Activated T-cell treated with anti-CD3 and anti-CD28 coated beads for 24 hours (primary cell): ENCODE measurements at regions not wholly inside any gene's neighbourhood (a gene's known extent, or its start where the extent isn't known, plus 50 kb on each side); places are given as distances from the start of the nearest gene placed in this dataset.
A peak's percentile ranks its signal among the peaks of the same experiment; 100 is the strongest.

Source experiments
- DNase-seq: peaks from one replicate; pipeline ENCODE4 v3.0.0-alpha.2; 2020; ENCODE audit warnings: low read depth

DNA sequence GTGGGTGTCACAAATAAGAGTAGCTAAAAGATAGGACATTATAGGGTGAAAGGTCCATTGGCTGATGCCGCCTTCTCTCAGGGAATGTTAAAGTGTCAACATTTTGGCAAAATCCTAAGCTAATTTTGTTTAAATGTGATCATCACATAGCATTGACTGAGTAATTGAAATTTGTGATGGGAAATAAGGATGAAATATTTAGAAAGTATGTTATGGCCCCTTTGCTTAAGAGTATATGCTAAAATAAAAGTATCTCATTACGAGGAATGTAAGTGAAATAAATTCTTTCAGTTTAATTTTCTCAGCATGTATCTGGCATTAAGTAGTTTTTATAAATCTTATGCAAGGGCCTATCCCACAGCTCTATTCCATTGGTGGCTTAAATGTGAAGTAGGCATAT, 229.2 kb downstream of the PRL start:
- DNase-seq = no peak

DNA sequence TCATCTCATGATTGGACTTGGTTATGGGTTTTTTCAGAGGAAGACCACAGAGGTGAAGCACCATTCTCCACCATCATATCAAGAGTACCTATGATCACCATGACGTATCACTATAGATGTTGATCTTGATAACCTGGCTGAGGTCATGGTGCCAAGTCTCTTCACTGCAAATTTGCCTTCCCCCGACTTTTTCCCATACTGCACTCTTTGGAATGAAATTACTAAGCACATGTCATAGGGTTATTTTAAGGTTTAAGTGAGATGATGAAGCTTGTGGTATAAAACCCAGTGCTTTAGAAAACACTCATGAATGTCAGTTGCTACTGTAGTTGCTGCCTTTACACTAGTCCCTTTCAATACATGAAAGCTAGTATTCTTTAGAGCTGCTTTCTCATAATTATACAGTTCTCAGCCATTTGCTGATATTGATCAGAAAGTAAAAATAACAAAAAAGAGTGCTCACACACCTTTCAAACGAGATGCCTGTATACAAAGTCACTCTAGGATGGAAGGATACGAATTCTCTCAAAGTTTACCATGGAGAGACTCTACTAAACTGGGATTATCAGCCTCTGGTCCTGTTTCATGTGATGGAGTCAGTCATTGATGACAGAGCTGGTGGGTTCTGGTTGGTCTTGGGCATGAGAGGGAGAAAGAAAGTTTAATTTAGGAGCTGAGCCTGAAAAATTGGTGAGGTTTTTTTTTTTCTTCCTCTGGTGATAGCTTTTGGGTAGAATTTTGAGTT, 228.1 kb downstream of the PRL start:
- DNase-seq = no peak

DNA sequence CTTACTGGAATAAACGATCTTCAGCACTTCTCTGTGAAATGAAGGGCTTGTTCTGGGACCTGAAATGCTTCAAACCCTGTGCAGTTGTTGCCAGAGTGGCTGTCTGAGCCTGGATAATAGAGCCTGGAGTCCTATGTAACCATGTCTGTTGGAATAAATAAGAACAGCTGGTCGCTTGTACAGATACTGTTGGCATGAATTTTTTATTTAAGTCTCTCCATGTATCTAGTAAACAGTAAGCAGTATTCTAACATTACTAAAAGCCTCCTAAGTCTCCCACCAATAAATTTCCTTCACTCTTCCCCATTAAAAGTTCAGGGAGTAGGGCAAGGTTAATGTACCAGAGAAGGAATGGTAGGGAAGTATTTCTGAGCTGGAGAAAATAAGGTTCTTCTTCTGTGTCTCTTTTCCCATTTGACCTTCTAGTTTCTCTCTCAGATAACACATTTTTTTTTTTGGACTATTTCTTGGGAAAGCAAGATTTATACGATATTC, 227.5 kb downstream of the PRL start:
- DNase-seq = no peak

DNA sequence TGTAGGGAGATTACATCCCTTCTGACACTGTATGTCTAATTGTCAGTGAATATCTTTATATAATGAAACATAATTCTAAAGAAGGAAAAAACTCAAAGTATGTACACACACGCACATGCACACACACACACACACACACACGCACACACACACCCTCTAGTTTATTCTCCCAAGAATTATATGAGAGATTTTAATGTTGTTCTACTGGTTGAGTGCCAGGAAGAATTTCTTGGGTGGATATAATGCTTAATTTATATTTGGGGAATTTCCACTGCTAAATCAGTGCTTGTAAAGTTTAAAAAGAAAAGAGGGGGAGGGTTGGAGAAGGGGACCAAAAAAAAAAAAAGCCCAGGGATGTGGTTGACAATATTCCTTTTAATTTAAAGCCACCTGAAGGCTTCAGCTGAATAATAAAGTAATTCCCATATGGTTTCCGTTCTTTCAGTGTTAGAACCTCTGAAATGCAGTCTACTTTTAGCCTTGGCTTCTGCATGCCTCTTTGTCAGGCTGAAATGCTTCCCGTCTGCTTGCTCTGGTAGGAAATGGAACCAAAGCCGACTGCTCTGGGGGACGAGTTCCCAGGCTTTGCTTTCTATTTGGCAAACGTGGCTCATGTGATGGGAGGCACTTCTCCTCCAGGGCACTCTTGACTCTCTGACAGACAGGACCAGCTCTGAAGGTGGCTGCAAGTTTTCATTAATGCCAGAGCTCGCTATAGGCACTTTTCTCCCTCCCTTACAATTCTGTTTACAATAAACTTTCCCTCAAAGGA, 225.4 kb downstream of the PRL start:
- DNase-seq = no peak

DNA sequence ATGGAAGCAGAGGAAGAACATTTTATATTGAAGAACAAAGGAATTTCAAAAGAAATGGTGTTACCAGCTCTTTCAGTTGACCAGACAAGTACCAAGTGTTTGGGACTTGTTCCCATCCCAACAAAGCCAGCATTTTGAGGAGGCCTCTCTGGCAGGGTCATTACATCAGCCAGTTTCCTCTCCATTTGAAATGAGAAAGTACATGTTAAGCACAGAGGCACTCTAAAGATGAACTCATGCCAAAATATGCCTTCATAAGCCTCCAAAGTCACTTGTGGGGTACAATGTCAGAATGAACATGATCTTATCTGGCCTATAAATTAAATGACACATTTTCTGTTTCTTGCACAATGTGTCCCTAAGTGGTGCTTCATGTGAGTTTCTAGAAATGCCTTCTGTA, 223.9 kb downstream of the PRL start:
- no peak for DNase-seq

DNA sequence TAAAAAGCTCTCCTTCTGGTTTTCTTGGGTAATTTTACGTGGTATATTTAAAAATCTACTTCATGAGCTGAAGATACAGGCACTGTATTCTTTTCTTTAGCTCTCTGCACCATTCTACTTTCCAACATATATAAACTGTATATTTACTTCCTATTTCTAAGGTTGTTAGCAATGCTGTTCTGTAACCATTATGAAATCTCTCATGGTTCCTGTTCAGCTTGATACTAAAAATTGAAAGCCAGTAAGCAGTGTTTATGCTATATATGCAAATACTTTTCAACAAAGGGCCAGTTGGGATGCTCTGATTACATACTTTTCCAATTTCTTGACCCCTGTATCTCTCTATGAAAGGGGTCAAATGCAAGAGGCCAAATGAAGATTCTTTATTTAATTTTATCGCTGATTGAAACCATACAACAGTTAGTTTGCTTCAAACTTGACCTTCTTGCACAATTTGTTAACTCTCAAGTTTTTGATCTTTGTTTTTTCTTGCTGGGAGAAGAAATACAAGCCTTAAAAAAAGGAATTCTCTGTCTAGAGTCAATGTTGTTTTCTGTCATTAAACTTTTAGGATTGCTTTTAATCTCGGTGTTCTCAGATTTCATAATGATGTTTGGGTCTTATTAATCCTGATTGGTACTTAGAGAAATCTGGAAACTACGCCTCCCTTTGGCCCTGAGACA, 223.2 kb downstream of the PRL start:
- DNase-seq = no peak

DNA sequence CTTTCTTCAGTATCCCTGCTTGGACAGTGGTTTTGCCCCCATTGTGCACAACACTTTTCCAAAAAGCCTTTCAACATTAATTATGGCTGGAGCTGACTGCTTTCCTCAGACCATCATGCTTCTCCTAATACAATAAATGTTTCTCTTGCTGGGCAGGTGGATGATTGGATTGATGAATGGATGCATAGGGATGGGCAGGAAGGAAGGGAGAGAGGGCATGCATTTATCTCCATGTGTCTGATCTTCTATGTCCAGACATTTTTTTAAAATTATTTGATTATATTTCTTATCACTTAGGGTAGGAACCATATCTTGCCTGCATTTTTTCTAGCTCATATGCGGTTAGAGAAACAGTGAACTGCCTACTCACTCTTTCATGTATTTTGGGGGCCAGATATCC, 218.5 kb downstream of the PRL start:
- no peak for DNase-seq

DNA sequence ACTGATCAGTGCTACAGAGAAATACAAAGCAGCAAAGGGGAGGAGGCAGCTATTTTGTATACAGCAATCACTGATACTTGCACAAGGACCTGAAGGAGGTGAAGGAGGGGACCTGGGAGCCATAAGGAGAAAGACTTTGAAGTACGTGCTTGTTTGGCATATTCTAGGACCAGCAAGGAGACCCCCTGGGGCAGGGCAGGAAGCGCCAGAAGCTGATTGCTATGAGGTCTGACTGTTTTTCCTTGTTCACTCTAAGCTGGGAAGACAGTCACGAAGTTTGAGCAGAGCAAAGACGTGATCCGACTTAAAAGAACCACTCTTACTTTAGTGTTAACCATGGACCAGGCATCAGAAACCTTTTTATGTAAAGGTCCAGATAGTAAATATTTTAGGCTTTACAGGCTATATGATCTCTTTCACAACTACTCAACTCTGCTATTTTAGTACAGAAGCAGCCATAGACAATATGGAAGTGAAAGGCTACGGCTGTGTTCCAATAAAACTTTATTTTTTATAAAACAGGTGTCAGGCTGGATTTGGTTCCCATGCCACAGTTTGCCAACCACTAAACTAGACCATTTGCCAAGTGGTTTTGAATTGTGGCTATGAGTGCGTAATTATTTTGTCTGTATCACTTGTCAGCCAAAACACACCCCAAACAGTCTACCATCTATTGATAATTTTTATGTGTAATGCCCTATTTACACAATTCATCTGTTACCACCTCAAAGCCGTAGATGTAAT, 217.9 kb downstream of the PRL start:
- DNase-seq = no peak

DNA sequence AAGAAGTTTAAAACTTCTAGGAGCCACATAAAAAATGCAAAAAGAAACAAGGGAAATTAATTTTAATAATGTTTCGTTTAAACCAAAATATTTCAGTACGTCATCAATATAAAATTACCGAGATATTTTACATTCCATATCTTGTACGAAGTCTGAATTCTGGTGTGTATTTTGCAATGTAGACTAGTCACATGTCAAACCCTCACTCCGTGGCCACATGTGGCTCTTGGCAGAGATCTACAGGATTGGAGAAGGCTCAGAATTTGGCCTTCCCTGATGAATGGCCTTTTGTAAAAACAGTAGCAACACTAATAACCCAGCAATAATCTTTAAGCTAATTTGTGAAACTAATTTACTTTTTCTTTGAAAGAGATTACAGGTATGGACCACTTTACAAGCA, 217.1 kb downstream of the PRL start:
- DNase-seq = no peak

DNA sequence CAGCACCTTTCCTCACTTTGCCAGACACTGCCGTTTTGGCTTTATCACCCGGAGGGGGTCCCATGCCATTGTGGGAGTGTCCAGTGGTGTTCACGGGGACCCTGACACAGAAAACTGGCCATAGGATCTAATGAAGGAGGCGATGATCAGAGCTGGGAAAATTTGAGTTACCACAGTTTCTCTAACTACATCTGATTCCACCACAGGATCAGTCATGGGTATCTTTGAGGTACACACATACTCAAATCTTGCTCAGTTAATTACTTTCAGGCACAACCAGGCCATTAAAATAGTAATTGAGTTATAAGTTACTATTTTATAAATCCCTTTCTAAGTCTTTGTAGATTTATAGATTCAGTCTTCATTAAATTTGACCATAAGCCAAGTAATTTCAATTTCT, 215.1 kb downstream of the PRL start:
- no peak for DNase-seq

DNA sequence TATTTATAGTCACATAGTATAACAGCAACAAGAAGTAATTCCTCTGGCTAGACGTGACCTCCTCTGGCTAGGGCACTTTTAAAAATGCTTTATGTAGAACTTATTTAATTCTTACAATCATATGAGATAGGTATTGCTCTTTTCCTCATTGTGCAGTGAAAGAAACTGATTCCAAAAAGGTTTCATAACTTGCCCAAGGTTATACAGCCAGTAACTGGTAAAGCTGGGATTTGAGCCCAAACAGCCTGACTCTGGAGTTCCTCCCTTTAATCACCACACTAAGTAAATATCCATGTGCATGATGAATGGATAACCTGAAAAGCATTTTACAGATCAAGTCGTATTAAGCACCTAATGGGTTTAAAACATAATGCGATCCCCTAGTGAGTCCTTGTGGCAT, 214.6 kb downstream of the PRL start:
- no peak for DNase-seq

DNA sequence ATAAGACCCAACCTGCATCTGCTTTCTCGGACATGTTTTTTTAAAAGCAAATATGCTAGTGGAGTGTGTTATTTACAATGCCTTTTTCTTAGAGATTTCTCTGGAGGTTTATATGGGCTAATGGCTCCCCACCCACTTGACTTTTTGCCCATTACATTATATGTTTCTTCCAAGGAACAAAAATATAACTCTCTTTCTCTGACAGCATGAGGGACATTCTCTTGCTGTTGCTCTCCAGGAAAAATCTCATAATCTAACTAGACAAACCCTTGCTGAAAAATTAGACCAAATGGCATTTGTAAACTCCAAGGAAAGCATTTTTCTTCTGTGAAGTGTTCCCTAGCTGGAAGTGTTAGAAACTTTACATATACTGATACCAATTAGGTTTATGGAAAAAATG, 213.7 kb downstream of the PRL start:
- no peak for DNase-seq

DNA sequence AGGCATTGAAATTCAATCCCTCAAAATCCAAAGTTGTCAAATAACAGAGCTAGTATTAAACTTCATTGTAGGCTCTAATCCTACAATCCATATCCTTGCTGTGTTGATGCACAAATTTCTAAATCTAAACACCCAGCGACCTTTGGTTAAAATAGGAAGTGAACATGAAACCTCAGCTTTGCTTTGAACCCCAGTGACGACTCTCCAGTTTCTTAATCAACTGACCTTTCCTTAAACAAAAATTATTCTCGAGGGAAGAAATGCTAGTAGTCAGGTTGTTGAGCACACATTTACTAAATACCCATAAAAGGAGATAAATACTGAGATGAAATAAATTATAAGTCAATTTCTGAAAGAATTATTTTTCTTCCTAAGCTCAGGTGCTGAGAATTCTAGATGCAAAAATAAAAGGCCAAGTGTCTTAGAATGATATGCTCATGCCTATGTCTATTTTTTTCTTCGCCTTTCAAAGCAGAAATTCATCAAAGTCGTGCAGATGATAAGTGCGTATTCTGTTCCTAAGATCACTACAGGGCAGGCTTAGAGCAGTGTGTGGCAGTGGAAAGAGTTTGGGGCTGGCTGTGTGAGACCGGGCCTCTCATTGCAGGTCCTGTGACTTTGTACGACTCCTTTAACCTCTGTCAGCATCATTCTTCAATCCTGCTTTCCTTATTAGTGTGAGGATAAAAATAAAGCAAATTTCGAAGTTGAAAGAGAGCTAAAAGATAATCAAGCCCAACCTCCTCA, 208.7 kb downstream of the PRL start:
- DNase-seq = no peak

DNA sequence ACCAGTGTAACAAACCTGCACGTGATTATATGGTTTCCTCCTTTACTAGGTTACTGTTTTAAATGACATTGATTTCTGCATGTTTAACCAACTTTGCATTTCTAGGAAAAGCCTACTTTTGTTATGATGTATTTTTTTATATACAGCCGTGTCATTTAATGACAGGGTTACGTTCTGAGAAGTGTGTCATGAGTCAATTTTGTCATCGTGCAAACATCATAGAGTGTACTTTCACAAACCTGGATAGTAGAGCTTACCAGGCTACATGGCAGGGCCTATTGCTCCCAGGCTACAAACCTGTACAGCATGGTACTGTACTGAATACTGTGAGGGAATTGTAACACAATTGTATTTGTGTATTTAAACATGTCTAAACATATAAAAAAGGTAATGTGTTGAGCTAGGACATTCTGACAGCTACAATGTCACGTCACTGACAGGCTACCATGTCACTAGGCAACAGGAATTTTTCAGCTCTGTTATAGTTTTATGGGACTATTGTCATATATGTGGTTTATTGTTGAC, 205.3 kb downstream of the PRL start:
- no peak for DNase-seq

DNA sequence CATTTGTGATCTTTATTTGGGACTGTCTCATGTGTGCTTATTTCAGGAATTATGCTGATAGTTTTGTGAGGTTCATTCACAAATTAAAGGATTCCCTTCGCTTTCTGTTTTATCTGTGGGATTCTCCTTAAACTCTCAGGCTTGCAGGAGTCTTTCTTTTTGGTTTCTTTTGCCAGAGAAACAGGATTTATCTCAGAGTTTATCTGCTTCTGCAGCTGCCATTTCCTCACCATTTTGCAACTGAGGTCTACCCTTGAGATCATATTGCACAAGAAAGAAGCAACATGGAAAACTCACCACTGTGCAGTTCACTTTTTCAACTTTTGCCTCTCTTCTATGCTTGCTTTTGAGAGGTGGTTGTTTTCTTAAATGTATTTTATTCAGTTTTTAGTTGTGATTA, 201.0 kb downstream of the PRL start:
- DNase-seq = no peak

DNA sequence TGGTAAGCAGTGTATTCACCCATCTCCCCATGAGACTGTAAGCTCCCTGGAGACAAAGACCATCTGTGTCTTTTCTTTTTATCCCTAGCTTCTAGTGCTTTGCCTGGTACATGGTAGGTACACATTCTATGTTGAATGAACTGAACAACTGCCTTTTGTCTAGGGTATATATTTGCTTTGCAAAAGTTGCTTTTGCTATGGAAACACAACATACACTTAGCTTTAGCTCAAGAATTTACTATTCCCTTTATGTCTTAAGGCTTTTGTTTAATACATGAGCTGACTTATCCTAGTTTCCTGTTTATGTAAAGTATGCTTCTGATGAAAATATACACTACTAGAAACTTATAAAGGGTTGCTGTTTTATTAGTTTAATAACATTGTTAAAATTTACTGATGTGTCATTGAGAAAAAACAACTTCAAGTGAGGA, 198.2 kb downstream of the PRL start:
- DNase-seq = no peak

DNA sequence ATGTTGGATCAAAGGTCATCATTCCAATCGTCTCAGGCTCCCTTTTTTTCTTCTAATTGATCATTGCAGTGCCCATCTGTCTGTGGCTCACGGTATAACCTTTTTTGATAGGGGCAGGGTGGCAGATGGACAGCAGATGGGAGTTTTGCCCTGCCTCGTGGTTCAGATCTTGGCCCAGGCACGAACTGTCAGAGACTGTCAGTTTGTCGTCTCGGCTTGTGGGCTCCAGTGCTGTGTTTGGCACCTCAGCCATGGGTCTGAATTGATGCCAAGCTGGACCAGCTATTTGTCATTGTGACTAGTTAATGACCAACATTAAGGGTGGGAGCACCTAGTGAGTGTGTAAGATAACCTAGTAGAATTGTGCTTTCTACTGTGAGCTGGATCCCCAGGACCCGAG, 197.6 kb downstream of the PRL start:
- DNase-seq = no peak

DNA sequence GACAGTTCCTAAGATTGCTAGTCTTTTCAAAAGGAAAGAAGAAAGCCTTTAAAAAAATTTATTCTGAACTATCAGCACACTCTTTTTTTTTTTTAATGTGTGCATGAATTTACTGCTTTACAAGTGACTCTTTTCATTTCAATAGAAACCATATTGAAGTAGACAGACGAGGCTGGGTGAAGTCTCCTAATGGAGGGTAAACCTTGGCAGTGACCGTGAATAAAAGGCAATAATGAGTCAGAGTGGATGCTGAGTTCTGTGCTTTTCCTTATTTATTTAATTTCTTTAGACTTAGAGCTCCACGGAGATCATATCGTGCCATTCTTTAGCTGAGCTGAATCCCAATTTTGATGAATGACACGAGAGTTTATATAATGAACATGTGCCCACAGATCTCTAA, 196.9 kb downstream of the PRL start:
- DNase-seq = no peak

DNA sequence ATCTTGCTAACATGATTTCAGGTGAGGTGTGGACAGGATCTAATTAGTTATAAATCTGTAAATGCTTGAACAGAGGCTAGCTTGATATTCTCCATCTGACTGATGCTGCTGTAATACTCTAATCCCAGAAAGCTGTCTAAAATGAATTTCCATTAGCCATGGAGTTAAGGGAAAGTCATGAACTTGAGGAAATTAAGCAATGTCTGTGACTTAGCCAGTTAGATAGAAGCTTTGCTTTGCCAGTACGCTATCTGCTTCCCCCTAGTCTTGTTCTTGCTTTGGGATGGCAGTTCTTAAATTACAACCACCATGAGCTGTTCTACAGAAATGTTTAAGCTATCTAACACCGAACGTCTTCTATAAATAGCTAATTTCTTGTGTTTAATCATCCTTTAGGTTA, 195.7 kb downstream of the PRL start:
- no peak for DNase-seq

DNA sequence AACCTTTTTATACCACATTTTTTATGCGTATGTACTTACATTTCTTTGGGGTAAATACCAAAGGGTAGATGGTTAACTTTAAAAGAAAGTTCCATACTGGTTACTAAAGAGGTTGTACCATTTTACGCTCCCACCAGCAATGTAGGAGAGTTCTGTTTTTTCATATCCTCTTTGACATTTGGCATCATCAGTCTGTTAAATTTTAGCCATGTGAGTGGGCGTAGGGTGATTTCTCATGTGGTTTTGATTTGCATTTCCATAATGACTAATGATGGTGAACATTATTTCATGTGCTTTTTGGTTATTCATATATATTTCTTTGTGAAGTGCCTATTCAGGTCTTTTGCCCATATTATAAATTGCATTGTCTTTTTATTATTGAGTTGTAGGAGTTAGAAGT, 194.2 kb downstream of the PRL start:
- peak; percentile 7 for DNase-seq

DNA sequence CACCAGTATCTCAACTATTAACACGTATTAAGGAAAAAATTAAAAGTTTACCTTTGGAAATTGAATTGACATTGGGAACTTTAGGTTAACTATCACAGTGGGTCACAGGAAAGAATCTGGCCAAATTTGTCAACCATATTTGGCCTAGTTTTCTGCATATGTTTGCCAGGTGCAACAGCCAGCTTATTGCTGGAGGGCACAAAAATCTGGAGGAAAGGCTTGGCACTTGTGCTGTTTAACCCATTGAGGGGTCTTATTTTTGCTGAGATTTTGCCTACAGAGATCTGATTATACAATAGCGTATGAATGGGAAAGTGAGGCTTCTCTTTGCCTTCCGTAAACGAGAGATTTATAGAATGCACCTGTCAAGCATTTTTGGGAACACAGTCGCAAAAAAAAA, 190.4 kb downstream of the PRL start:
- DNase-seq = no peak
